ENCODE measurements at regions not wholly inside any gene's neighbourhood (a gene's known extent, or its start where the extent isn't known, plus 50 kb on each side); places are given as distances from the start of the nearest gene placed in this dataset.
A peak's percentile ranks its signal among the peaks of the same experiment; 100 is the strongest.

- H3K4me1 ChIP-seq (ENCODE audit: control insufficient read depth, insufficient read depth, low read length, unreplicated experiment): peaks cover 27% of the 10 kb centered on the region
- H3K4me3 ChIP-seq (ENCODE audit: low read depth, low read length): peak overlapping the region; percentile 38; the same call in 1 of the 2 replicates
- peak overlapping the region; percentile 27 for H2AFZ ChIP-seq (ENCODE audit: low read length, unreplicated experiment)
- H3K27ac ChIP-seq (ENCODE audit: low read depth, low read length): 0 out of 2 replicates have a peak overlapping the region, but pooled peaks have one; percentile 45
- no peaks in the 10 kb centered on the region for H3K27me3 ChIP-seq (ENCODE audit: insufficient read depth, low read length)
- H3K36me3 ChIP-seq (ENCODE audit: insufficient read depth, low read length): no peaks in the 10 kb centered on the region
- no peaks in the 10 kb centered on the region for H3K79me2 ChIP-seq (ENCODE audit: control insufficient read depth, insufficient read depth, low read length, unreplicated experiment)
Measured at GRCh38 chr6:105482227-105482844, 79.5 kb upstream of the PREP start.

- H3K79me2 ChIP-seq (ENCODE audit: control insufficient read depth, insufficient read depth, low read length, unreplicated experiment): no peaks in the 10 kb centered on the region
- H3K4me3 ChIP-seq (ENCODE audit: low read depth, low read length): no peak overlapping the region
- H3K36me3 ChIP-seq (ENCODE audit: insufficient read depth, low read length): no peaks in the 10 kb centered on the region
- H2AFZ ChIP-seq (ENCODE audit: low read length, unreplicated experiment): no peak overlapping the region
- no peaks in the 10 kb centered on the region for H3K27me3 ChIP-seq (ENCODE audit: insufficient read depth, low read length)
- H3K4me1 ChIP-seq (ENCODE audit: control insufficient read depth, insufficient read depth, low read length, unreplicated experiment): peaks cover 3% of the 10 kb centered on the region
- no peak overlapping the region for H3K27ac ChIP-seq (ENCODE audit: low read depth, low read length)
Measured at GRCh38 chr6:105476978-105477377, 74.1 kb upstream of the PREP start.

- no peak overlapping the region for H2AFZ ChIP-seq (ENCODE audit: low read length, unreplicated experiment)
- no peaks in the 10 kb centered on the region for H3K79me2 ChIP-seq (ENCODE audit: control insufficient read depth, insufficient read depth, low read length, unreplicated experiment)
- no peak overlapping the region for H3K4me3 ChIP-seq (ENCODE audit: low read depth, low read length)
- H3K27me3 ChIP-seq (ENCODE audit: insufficient read depth, low read length): no peaks in the 10 kb centered on the region
- no peaks in the 10 kb centered on the region for H3K36me3 ChIP-seq (ENCODE audit: insufficient read depth, low read length)
- H3K4me1 ChIP-seq (ENCODE audit: control insufficient read depth, insufficient read depth, low read length, unreplicated experiment): no peaks in the 10 kb centered on the region
- H3K27ac ChIP-seq (ENCODE audit: low read depth, low read length): no peak overlapping the region
Measured at GRCh38 chr6:105474234-105474633, 71.4 kb upstream of the PREP start.

- no peaks in the 10 kb centered on the region for H3K79me2 ChIP-seq (ENCODE audit: control insufficient read depth, insufficient read depth, low read length, unreplicated experiment)
- H3K4me3 ChIP-seq (ENCODE audit: low read depth, low read length): no peak overlapping the region
- no peaks in the 10 kb centered on the region for H3K36me3 ChIP-seq (ENCODE audit: insufficient read depth, low read length)
- no peaks in the 10 kb centered on the region for H3K4me1 ChIP-seq (ENCODE audit: control insufficient read depth, insufficient read depth, low read length, unreplicated experiment)
- no peak overlapping the region for H3K27ac ChIP-seq (ENCODE audit: low read depth, low read length)
- no peaks in the 10 kb centered on the region for H3K27me3 ChIP-seq (ENCODE audit: insufficient read depth, low read length)
- no peak overlapping the region for H2AFZ ChIP-seq (ENCODE audit: low read length, unreplicated experiment)
Measured at GRCh38 chr6:105469946-105470345, 67.1 kb upstream of the PREP start.

- Histone ChIP-seq H3K4me3 (ENCODE audit: low read depth, low read length) (no peak overlapping the region), H3K27me3 (ENCODE audit: insufficient read depth, low read length) (no peaks in the 10 kb centered on the region), H3K4me1 (ENCODE audit: control insufficient read depth, insufficient read depth, low read length, unreplicated experiment) (no peaks in the 10 kb centered on the region), H3K27ac (ENCODE audit: low read depth, low read length) (no peak overlapping the region), H2AFZ (ENCODE audit: low read length, unreplicated experiment) (no peak overlapping the region), H3K79me2 (ENCODE audit: control insufficient read depth, insufficient read depth, low read length, unreplicated experiment) (no peaks in the 10 kb centered on the region), H3K36me3 (ENCODE audit: insufficient read depth, low read length) (no peaks in the 10 kb centered on the region)
Measured at GRCh38 chr6:105468850-105469249, 66.0 kb upstream of the PREP start.

GRCh38 chr6:105460860-105461259 lies 58.0 kb upstream of the PREP start:
- Histone ChIP-seq H3K27me3 (ENCODE audit: insufficient read depth, low read length) (no peaks in the 10 kb centered on the region), H3K4me1 (ENCODE audit: control insufficient read depth, insufficient read depth, low read length, unreplicated experiment) (peaks cover 16% of the 10 kb centered on the region), H3K79me2 (ENCODE audit: control insufficient read depth, insufficient read depth, low read length, unreplicated experiment) (no peaks in the 10 kb centered on the region), H2AFZ (ENCODE audit: low read length, unreplicated experiment) (no peak overlapping the region), H3K4me3 (ENCODE audit: low read depth, low read length) (no peak overlapping the region), H3K27ac (ENCODE audit: low read depth, low read length) (no peak overlapping the region), H3K36me3 (ENCODE audit: insufficient read depth, low read length) (no peaks in the 10 kb centered on the region)

- Histone ChIP-seq H3K4me3 (ENCODE audit: low read depth, low read length) (no peak overlapping the region), H3K79me2 (ENCODE audit: control insufficient read depth, insufficient read depth, low read length, unreplicated experiment) (no peaks in the 10 kb centered on the region), H3K36me3 (ENCODE audit: insufficient read depth, low read length) (no peaks in the 10 kb centered on the region), H3K4me1 (ENCODE audit: control insufficient read depth, insufficient read depth, low read length, unreplicated experiment) (peaks cover 16% of the 10 kb centered on the region), H2AFZ (ENCODE audit: low read length, unreplicated experiment) (no peak overlapping the region), H3K27me3 (ENCODE audit: insufficient read depth, low read length) (no peaks in the 10 kb centered on the region), H3K27ac (ENCODE audit: low read depth, low read length) (peak overlapping the region; percentile 52)
Measured at GRCh38 chr6:105459864-105460263, 57.0 kb upstream of the PREP start.

GRCh38 chr6:105459049-105459448 lies 56.2 kb upstream of the PREP start:
- no peaks in the 10 kb centered on the region for H3K36me3 ChIP-seq (ENCODE audit: insufficient read depth, low read length)
- no peaks in the 10 kb centered on the region for H3K79me2 ChIP-seq (ENCODE audit: control insufficient read depth, insufficient read depth, low read length, unreplicated experiment)
- no peak overlapping the region for H2AFZ ChIP-seq (ENCODE audit: low read length, unreplicated experiment)

GRCh38 chr6:105458551-105458950 lies 55.7 kb upstream of the PREP start:
- no peak overlapping the region for H3K27ac ChIP-seq (ENCODE audit: low read depth, low read length)
- H3K4me3 ChIP-seq (ENCODE audit: low read depth, low read length): no peak overlapping the region
- H2AFZ ChIP-seq (ENCODE audit: low read length, unreplicated experiment): no peak overlapping the region
- H3K4me1 ChIP-seq (ENCODE audit: control insufficient read depth, insufficient read depth, low read length, unreplicated experiment): peaks cover 16% of the 10 kb centered on the region
- H3K79me2 ChIP-seq (ENCODE audit: control insufficient read depth, insufficient read depth, low read length, unreplicated experiment): no peaks in the 10 kb centered on the region
- no peaks in the 10 kb centered on the region for H3K27me3 ChIP-seq (ENCODE audit: insufficient read depth, low read length)
- H3K36me3 ChIP-seq (ENCODE audit: insufficient read depth, low read length): no peaks in the 10 kb centered on the region

More at GRCh38 chr6:105459049-105459448, 56.2 kb upstream of the PREP start:
- no peaks in the 10 kb centered on the region for H3K27me3 ChIP-seq (ENCODE audit: insufficient read depth, low read length)
- H3K4me3 ChIP-seq (ENCODE audit: low read depth, low read length): no peak overlapping the region
- no peak overlapping the region for H3K27ac ChIP-seq (ENCODE audit: low read depth, low read length)
- peaks cover 16% of the 10 kb centered on the region for H3K4me1 ChIP-seq (ENCODE audit: control insufficient read depth, insufficient read depth, low read length, unreplicated experiment)

- Histone ChIP-seq H3K79me2 (ENCODE audit: control insufficient read depth, insufficient read depth, low read length, unreplicated experiment) (no peaks in the 10 kb centered on the region), H3K36me3 (ENCODE audit: insufficient read depth, low read length) (no peaks in the 10 kb centered on the region), H2AFZ (ENCODE audit: low read length, unreplicated experiment) (no peak overlapping the region), H3K27ac (ENCODE audit: low read depth, low read length) (no peak overlapping the region), H3K27me3 (ENCODE audit: insufficient read depth, low read length) (no peaks in the 10 kb centered on the region), H3K4me1 (ENCODE audit: control insufficient read depth, insufficient read depth, low read length, unreplicated experiment) (peaks cover 16% of the 10 kb centered on the region), H3K4me3 (ENCODE audit: low read depth, low read length) (no peak overlapping the region)
Measured at GRCh38 chr6:105458084-105458483, 55.2 kb upstream of the PREP start.

GRCh38 chr6:105453968-105454367 lies 51.1 kb upstream of the PREP start:
- Histone ChIP-seq H3K27me3 (ENCODE audit: insufficient read depth, low read length) (no peaks in the 10 kb centered on the region), H2AFZ (ENCODE audit: low read length, unreplicated experiment) (no peak overlapping the region), H3K27ac (ENCODE audit: low read depth, low read length) (no peak overlapping the region), H3K79me2 (ENCODE audit: control insufficient read depth, insufficient read depth, low read length, unreplicated experiment) (no peaks in the 10 kb centered on the region), H3K36me3 (ENCODE audit: insufficient read depth, low read length) (no peaks in the 10 kb centered on the region), H3K4me3 (ENCODE audit: low read depth, low read length) (no peak overlapping the region), H3K4me1 (ENCODE audit: control insufficient read depth, insufficient read depth, low read length, unreplicated experiment) (peaks cover 4% of the 10 kb centered on the region)
